Testis (tissue), 2 donors: ENCODE measurements at regions not wholly inside any gene's neighbourhood (a gene's known extent, or its start where the extent isn't known, plus 50 kb on each side); places are given as distances from the start of the nearest gene placed in this dataset.

ENCODE experiments used
- POLR2A ChIP-seq: fragments of 450-650 bp; IDR thresholded peaks from one replicate; pipeline ENCODE4 v1.6.1; 2017; ENCODE audit warnings: antibody characterized with exemption, mild to moderate bottlenecking, moderate library complexity
- TF ChIP-seq, protein P1 (sequence below), 3 experiments: fragments of 450-650 bp in 2 of 3; fragments of 200-600 bp in 1 of 3; sonication (generic) in 1 of 3; IDR thresholded peaks; one replicate each; pipeline ENCODE4 v1.5.1; 2016 to 2019; ENCODE audit warnings: antibody characterized with exemption in 3 of 3, mild to moderate bottlenecking in 2 of 3, moderate library complexity in 1 of 3

DNA sequence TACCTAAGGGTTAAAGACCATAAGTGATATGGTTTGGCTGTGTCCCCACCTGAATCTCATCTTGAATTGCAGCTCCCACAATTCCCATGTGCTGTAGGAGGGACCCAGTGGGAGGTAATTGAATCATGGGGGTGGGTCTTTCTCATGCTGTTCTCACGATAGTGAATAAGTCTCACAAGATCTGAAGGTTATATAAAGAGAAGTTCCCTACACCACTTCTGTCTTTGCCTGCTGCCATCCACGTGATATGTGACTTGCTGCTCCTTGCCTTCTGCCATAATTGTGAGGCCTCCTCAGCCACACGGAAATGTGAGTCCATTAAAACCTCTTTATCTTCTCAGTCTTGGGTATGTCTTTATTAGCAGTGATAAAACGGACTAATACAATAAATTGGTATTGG is 75.0 kb upstream of the CADPS start:
- TF ChIP-seq, protein P1, sequence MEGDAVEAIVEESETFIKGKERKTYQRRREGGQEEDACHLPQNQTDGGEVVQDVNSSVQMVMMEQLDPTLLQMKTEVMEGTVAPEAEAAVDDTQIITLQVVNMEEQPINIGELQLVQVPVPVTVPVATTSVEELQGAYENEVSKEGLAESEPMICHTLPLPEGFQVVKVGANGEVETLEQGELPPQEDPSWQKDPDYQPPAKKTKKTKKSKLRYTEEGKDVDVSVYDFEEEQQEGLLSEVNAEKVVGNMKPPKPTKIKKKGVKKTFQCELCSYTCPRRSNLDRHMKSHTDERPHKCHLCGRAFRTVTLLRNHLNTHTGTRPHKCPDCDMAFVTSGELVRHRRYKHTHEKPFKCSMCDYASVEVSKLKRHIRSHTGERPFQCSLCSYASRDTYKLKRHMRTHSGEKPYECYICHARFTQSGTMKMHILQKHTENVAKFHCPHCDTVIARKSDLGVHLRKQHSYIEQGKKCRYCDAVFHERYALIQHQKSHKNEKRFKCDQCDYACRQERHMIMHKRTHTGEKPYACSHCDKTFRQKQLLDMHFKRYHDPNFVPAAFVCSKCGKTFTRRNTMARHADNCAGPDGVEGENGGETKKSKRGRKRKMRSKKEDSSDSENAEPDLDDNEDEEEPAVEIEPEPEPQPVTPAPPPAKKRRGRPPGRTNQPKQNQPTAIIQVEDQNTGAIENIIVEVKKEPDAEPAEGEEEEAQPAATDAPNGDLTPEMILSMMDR (IDR thresholded peaks at IDR 0.05), result no peak
- no peak for TF ChIP-seq POLR2A
